Uterus (tissue), 3 donors: ENCODE measurements at regions not wholly inside any gene's neighbourhood (a gene's known extent, or its start where the extent isn't known, plus 50 kb on each side); places are given as distances from the start of the nearest gene placed in this dataset.

Source experiments
- DNase-seq, 2 donors: peaks; one replicate each; pipeline ENCODE4 v3.0.0-alpha.2; 2019 to 2020
- H3K27ac ChIP-seq, 2 donors: fragments of 200-600 bp; sonication (generic); 1 replicate in 1 of 2; 2 replicates in 1 of 2; pipeline ENCODE4 v1.5.1; 2016 to 2018
- H3K27me3 ChIP-seq, 2 donors: fragments of 200-600 bp; sonication (generic); one replicate each; pipeline ENCODE4 v1.5.1; 2018 to 2019; ENCODE audit warnings: control low read depth in 1 of 2
- H3K36me3 ChIP-seq, 2 donors: fragments of 200-600 bp; sonication (generic); one replicate each; pipeline ENCODE4 v1.5.1; 2019; ENCODE audit warnings: control low read depth in 1 of 2
- H3K4me1 ChIP-seq, 2 donors: fragments of 200-600 bp; sonication (generic); one replicate each; pipeline ENCODE4 v1.5.1; 2018 to 2019; ENCODE audit warnings: control low read depth in 1 of 2
- H3K4me3 ChIP-seq, 2 donors: fragments of 200-600 bp; sonication (generic); 1 replicate in 1 of 2; 2 replicates in 1 of 2; pipeline ENCODE4 v1.5.1; 2018 to 2019; ENCODE audit warnings: mild to moderate bottlenecking in 1 of 2
- H3K9me3 ChIP-seq, 2 donors: fragments of 200-600 bp; sonication (generic); one replicate each; pipeline ENCODE4 v1.5.1; 2019; ENCODE audit warnings: control low read depth in 1 of 2
- CTCF ChIP-seq, 4 experiments: fragments of 200-600 bp in 2 of 4; fragments of 450-650 bp in 2 of 4; sonication (generic) in 2 of 4; IDR thresholded peaks; one replicate each; pipeline ENCODE4 v1.5.1; 2016 to 2019; ENCODE audit warnings: antibody characterized with exemption in 4 of 4, mild to moderate bottlenecking in 2 of 4, moderate library complexity in 1 of 4
- POLR2A ChIP-seq, 2 donors: fragments of 450-650 bp; IDR thresholded peaks; one replicate each; pipeline ENCODE4 v1.6.1; 2016; ENCODE audit warnings: antibody characterized with exemption in 2 of 2, mild to moderate bottlenecking in 1 of 2, moderate library complexity in 1 of 2
- intact Hi-C: fragments of 100-400 bp; cut with DNase I; formaldehyde crosslinking; loops from one replicate; pipeline ENCODE4 v1.15.1; 2023; ENCODE audit warnings: low total_unique reads
- donor health status: DM: yes; HTN: yes; CAD: no.

- Histone ChIP-seq H3K4me1 (no peaks in the 10 kb centered on the region), H3K9me3 (no peaks in the 10 kb centered on the region), H3K4me3 (no peak overlapping the region), H3K27me3 (no peaks in the 10 kb centered on the region), H3K27ac (no peak overlapping the region), H3K36me3 (no peaks in the 10 kb centered on the region)
- DNase-seq = no peak
- TF ChIP-seq CTCF (IDR thresholded peaks at IDR 0.05) (no peak), POLR2A (IDR thresholded peaks at IDR 0.05) (no peak)
- intact Hi-C loops = no loop called here
Measured at GRCh38 chrX:7441586-7441985, 293.6 kb upstream of the PUDP start.

GRCh38 chrX:7435822-7436221, 287.9 kb upstream of the PUDP start:
- Histone ChIP-seq H3K36me3 (no peaks in the 10 kb centered on the region), H3K4me1 (no peaks in the 10 kb centered on the region), H3K27ac (no peak overlapping the region), H3K4me3 (no peak overlapping the region), H3K27me3 (no peaks in the 10 kb centered on the region), H3K9me3 (no peaks in the 10 kb centered on the region)
- TF ChIP-seq CTCF (IDR thresholded peaks at IDR 0.05) = no peak
- no peak for TF ChIP-seq POLR2A (IDR thresholded peaks at IDR 0.05)
- intact Hi-C loops = no loop called here
- DNase-seq = no peak

GRCh38 chrX:7432901-7433300, 284.9 kb upstream of the PUDP start:
- H3K4me3 ChIP-seq = no peak overlapping the region
- H3K27me3 ChIP-seq = no peaks in the 10 kb centered on the region
- TF ChIP-seq CTCF (IDR thresholded peaks at IDR 0.05) = no peak
- H3K4me1 ChIP-seq = no peaks in the 10 kb centered on the region
- H3K9me3 ChIP-seq = no peaks in the 10 kb centered on the region
- H3K36me3 ChIP-seq = no peaks in the 10 kb centered on the region
- no peak overlapping the region for H3K27ac ChIP-seq
- intact Hi-C loops = no loop called here
- DNase-seq = no peak

- H3K4me3 ChIP-seq = no peak overlapping the region
- H3K27ac ChIP-seq = no peak overlapping the region
- intact Hi-C loops = no loop called here
Measured at GRCh38 chrX:7420717-7421116, 272.8 kb upstream of the PUDP start.

GRCh38 chrX:7414753-7415152, 266.8 kb upstream of the PUDP start:
- Histone ChIP-seq H3K4me1 (no peaks in the 10 kb centered on the region), H3K9me3 (no peaks in the 10 kb centered on the region), H3K27ac (no peak overlapping the region), H3K36me3 (no peaks in the 10 kb centered on the region), H3K27me3 (no peaks in the 10 kb centered on the region), H3K4me3 (no peak overlapping the region)
- intact Hi-C loops = no loop called here
- no peak for TF ChIP-seq POLR2A (IDR thresholded peaks at IDR 0.05)
- no peak for TF ChIP-seq CTCF (IDR thresholded peaks at IDR 0.05)
- DNase-seq = no peak

More at GRCh38 chrX:7420717-7421116, 272.8 kb upstream of the PUDP start:
- no peaks in the 10 kb centered on the region for H3K4me1 ChIP-seq
- DNase-seq = no peak
- TF ChIP-seq CTCF (IDR thresholded peaks at IDR 0.05) = no peak
- TF ChIP-seq POLR2A (IDR thresholded peaks at IDR 0.05) = no peak
- H3K36me3 ChIP-seq = no peaks in the 10 kb centered on the region
- no peaks in the 10 kb centered on the region for H3K9me3 ChIP-seq
- no peaks in the 10 kb centered on the region for H3K27me3 ChIP-seq
